ENCODE measurements at regions not wholly inside any gene's neighbourhood (a gene's known extent, or its start where the extent isn't known, plus 50 kb on each side); places are given as distances from the start of the nearest gene placed in this dataset.

DNA sequence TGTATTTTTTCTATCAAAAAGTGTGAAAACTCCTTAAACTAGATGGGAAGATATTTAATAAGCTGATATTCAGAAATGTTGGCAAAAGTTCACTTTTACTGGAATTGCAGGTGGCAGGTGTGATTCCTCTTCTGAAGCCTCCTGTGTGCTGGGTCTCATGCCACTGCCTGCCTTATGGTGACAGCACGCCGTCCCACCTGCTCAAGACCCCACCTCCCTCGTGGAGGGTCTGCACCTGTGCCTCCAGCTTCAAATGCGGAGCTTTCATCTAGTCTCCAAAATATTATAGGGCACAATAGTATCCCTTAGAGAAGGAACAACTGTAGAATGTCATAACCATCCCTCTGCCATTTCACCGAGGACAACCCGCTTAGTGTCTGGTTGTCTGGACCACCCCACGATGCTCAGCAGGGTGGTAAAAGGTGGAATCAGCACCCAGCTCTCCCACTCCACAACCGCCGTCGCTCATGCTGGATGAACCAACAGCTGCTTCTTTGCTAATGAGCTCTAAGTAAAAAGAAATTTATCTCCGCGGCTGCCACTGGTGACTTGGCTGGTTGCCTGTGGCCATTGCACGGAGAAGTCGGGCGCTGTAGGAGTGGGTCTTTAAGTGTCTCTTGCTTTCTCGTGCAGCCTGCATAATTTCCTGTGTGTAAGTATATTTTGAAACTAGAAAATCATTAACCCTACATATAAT, 119.3 kb upstream of the TCERG1L start:
- no peak overlapping the region for H3K4me3 ChIP-seq
- no peaks in the 10 kb centered on the region for H3K36me3 ChIP-seq (ENCODE audit: low read depth)
- ATAC-seq = no peak
- DNase-seq = no peak
- no peaks in the 10 kb centered on the region for H3K4me1 ChIP-seq (ENCODE audit: low read depth)
- intact Hi-C loops (cut with DNase I, micrococcal nuclease) = no loop called here
- TF ChIP-seq, protein P1, sequence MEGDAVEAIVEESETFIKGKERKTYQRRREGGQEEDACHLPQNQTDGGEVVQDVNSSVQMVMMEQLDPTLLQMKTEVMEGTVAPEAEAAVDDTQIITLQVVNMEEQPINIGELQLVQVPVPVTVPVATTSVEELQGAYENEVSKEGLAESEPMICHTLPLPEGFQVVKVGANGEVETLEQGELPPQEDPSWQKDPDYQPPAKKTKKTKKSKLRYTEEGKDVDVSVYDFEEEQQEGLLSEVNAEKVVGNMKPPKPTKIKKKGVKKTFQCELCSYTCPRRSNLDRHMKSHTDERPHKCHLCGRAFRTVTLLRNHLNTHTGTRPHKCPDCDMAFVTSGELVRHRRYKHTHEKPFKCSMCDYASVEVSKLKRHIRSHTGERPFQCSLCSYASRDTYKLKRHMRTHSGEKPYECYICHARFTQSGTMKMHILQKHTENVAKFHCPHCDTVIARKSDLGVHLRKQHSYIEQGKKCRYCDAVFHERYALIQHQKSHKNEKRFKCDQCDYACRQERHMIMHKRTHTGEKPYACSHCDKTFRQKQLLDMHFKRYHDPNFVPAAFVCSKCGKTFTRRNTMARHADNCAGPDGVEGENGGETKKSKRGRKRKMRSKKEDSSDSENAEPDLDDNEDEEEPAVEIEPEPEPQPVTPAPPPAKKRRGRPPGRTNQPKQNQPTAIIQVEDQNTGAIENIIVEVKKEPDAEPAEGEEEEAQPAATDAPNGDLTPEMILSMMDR (IDR thresholded peaks at IDR 0.05) = no peak
- no peaks in the 10 kb centered on the region for H3K9me3 ChIP-seq

GRCh38 chr10:131431533-131431932, 120.0 kb upstream of the TCERG1L start:
- Histone ChIP-seq H3K9me3 (no peaks in the 10 kb centered on the region), H3K4me3 (no peak overlapping the region), H3K4me1 (ENCODE audit: low read depth) (no peaks in the 10 kb centered on the region), H3K36me3 (ENCODE audit: low read depth) (no peaks in the 10 kb centered on the region)
- no peak for DNase-seq
- intact Hi-C loops (cut with DNase I, micrococcal nuclease) = no loop called here
- TF ChIP-seq, protein P1 (IDR thresholded peaks at IDR 0.05) = no peak
- no peak for ATAC-seq

- intact Hi-C loops (cut with DNase I, micrococcal nuclease) = no loop called here
- TF ChIP-seq, protein P1 (IDR thresholded peaks at IDR 0.05) = no peak
- ATAC-seq = no peak
These were observed 120.6 kb upstream of the TCERG1L start for GRCh38 chr10:131431978-131432690.

DNA sequence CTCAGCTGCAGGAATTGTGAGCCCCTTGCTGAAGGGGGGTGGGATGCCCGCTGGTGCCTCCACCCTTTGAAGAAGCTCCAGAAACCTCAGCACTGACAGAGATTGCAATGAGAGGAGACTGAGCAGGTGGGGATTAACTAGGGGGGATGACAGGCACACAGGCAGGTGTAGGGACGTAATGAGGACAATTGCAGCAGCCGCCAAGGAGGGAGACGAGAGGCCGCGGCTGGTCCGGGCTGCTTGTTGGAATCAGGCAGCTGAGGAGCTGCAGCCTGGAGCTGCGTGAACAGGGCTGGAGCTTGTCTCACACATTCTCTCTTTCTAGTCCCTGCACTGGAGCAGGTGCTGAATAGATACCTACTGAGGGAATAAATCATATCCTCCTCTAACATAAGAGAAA, 122.0 kb upstream of the TCERG1L start:
- Histone ChIP-seq H3K4me3 (no peak overlapping the region), H3K4me1 (ENCODE audit: low read depth) (no peaks in the 10 kb centered on the region), H3K36me3 (ENCODE audit: low read depth) (no peaks in the 10 kb centered on the region), H3K9me3 (no peaks in the 10 kb centered on the region)
- TF ChIP-seq, protein P1 (IDR thresholded peaks at IDR 0.05) = no peak
- ATAC-seq (no peak), DNase-seq (no peak)
- intact Hi-C loops (cut with DNase I, micrococcal nuclease) = no loop called here

More at GRCh38 chr10:131431978-131432690, 120.6 kb upstream of the TCERG1L start:
- no peak for DNase-seq
- Histone ChIP-seq H3K9me3 (no peaks in the 10 kb centered on the region), H3K4me3 (no peak overlapping the region), H3K4me1 (ENCODE audit: low read depth) (no peaks in the 10 kb centered on the region), H3K36me3 (ENCODE audit: low read depth) (no peaks in the 10 kb centered on the region)

DNA sequence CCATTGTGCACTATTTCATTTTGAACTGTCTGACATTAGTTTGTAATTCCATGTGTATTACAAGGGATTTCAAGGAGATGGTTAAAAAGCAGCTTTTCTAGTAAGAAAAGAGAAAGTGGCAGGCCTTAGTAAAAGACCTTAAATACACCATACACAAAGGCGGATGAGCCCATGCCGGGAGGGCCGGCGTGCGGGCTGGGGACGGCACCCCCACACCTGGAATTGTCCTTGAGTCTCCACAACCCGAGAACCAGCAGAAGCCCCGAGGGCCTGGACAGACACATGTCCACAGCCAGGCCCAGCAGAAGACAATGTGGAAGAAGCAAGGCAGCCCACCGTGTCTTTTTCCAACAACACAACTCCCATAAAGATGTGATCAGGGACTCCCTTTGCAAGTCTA, 123.7 kb upstream of the TCERG1L start:
- ATAC-seq = no peak
- DNase-seq = no peak
- Histone ChIP-seq H3K9me3 (no peaks in the 10 kb centered on the region), H3K4me1 (ENCODE audit: low read depth) (no peaks in the 10 kb centered on the region), H3K4me3 (no peak overlapping the region), H3K36me3 (ENCODE audit: low read depth) (no peaks in the 10 kb centered on the region)
- intact Hi-C loops (cut with DNase I, micrococcal nuclease) = no loop called here
- TF ChIP-seq, protein P1 (IDR thresholded peaks at IDR 0.05) = no peak

All from mucosa of descending colon (tissue), 3 donors.